ENCODE measurements at regions not wholly inside any gene's neighbourhood (a gene's known extent, or its start where the extent isn't known, plus 50 kb on each side); places are given as distances from the start of the nearest gene placed in this dataset.

GRCh38 chr18:41009926-41010325 is 945.1 kb upstream of the PIK3C3 start:
- no peak for DNase-seq (ENCODE audit: low read depth)
- in situ Hi-C loops (cut with HindIII; ENCODE audit: low pct_unique_long_range_greater_than_20kb, low sequenced_read_pairs): no loop called here

GRCh38 chr18:41004324-41004723 is 950.7 kb upstream of the PIK3C3 start:
- no peak for DNase-seq (ENCODE audit: low read depth)
- in situ Hi-C loops (cut with HindIII; ENCODE audit: low pct_unique_long_range_greater_than_20kb, low sequenced_read_pairs): no loop called here

- DNase-seq (ENCODE audit: low read depth): no peak
- in situ Hi-C loops (cut with HindIII; ENCODE audit: low pct_unique_long_range_greater_than_20kb, low sequenced_read_pairs): no loop called here
Observed at GRCh38 chr18:40995529-40995928, 959.5 kb upstream of the PIK3C3 start.

- DNase-seq (ENCODE audit: low read depth): no peak
- in situ Hi-C loops (cut with HindIII; ENCODE audit: low pct_unique_long_range_greater_than_20kb, low sequenced_read_pairs): no loop called here
Observed at GRCh38 chr18:40993363-40993762, 961.7 kb upstream of the PIK3C3 start.

- in situ Hi-C loops (cut with HindIII; ENCODE audit: low pct_unique_long_range_greater_than_20kb, low sequenced_read_pairs): no loop called here
- no peak for DNase-seq (ENCODE audit: low read depth)
Observed at GRCh38 chr18:40987581-40987980, 967.5 kb upstream of the PIK3C3 start.

GRCh38 chr18:40985436-40985835 is 969.6 kb upstream of the PIK3C3 start:
- in situ Hi-C loops (cut with HindIII; ENCODE audit: low pct_unique_long_range_greater_than_20kb, low sequenced_read_pairs): no loop called here

GRCh38 chr18:40984856-40985255 is 970.2 kb upstream of the PIK3C3 start:
- no peak for DNase-seq (ENCODE audit: low read depth)
- in situ Hi-C loops (cut with HindIII; ENCODE audit: low pct_unique_long_range_greater_than_20kb, low sequenced_read_pairs): no loop called here

More at GRCh38 chr18:40985436-40985835, 969.6 kb upstream of the PIK3C3 start:
- no peak for DNase-seq (ENCODE audit: low read depth)

GRCh38 chr18:40983835-40984234 is 971.2 kb upstream of the PIK3C3 start:
- in situ Hi-C loops (cut with HindIII; ENCODE audit: low pct_unique_long_range_greater_than_20kb, low sequenced_read_pairs): no loop called here
- no peak for DNase-seq (ENCODE audit: low read depth)

- no peak for DNase-seq (ENCODE audit: low read depth)
- in situ Hi-C loops (cut with HindIII; ENCODE audit: low pct_unique_long_range_greater_than_20kb, low sequenced_read_pairs): no loop called here
Observed at GRCh38 chr18:40980171-40980570, 974.9 kb upstream of the PIK3C3 start.

GRCh38 chr18:40976050-40976449 is 979.0 kb upstream of the PIK3C3 start:
- DNase-seq (ENCODE audit: low read depth): no peak
- in situ Hi-C loops (cut with HindIII; ENCODE audit: low pct_unique_long_range_greater_than_20kb, low sequenced_read_pairs): no loop called here

- in situ Hi-C loops (cut with HindIII; ENCODE audit: low pct_unique_long_range_greater_than_20kb, low sequenced_read_pairs): no loop called here
- no peak for DNase-seq (ENCODE audit: low read depth)
Observed at GRCh38 chr18:40974448-40974847, 980.6 kb upstream of the PIK3C3 start.

- in situ Hi-C loops (cut with HindIII; ENCODE audit: low pct_unique_long_range_greater_than_20kb, low sequenced_read_pairs): no loop called here
- no peak for DNase-seq (ENCODE audit: low read depth)
Observed at GRCh38 chr18:40962784-40963183, 992.2 kb upstream of the PIK3C3 start.

GRCh38 chr18:40957533-40958070 is 997.4 kb upstream of the PIK3C3 start:
- in situ Hi-C loops (cut with HindIII; ENCODE audit: low pct_unique_long_range_greater_than_20kb, low sequenced_read_pairs): no loop called here
- DNase-seq (ENCODE audit: low read depth): no peak

GRCh38 chr18:40956213-40956612 is 998.8 kb upstream of the PIK3C3 start:
- in situ Hi-C loops (cut with HindIII; ENCODE audit: low pct_unique_long_range_greater_than_20kb, low sequenced_read_pairs): no loop called here
- no peak for DNase-seq (ENCODE audit: low read depth)

GRCh38 chr18:40955351-40955750 is 999.7 kb upstream of the PIK3C3 start:
- no peak for DNase-seq (ENCODE audit: low read depth)

GRCh38 chr18:40949114-40949950 is 1005.7 kb upstream of the PIK3C3 start:
- DNase-seq (ENCODE audit: low read depth): no peak
- in situ Hi-C loops (cut with HindIII; ENCODE audit: low pct_unique_long_range_greater_than_20kb, low sequenced_read_pairs): no loop called here

More at GRCh38 chr18:40955351-40955750, 999.7 kb upstream of the PIK3C3 start:
- in situ Hi-C loops (cut with HindIII; ENCODE audit: low pct_unique_long_range_greater_than_20kb, low sequenced_read_pairs): no loop called here

GRCh38 chr18:40944576-40944975 is 1010.5 kb upstream of the PIK3C3 start:
- in situ Hi-C loops (cut with HindIII; ENCODE audit: low pct_unique_long_range_greater_than_20kb, low sequenced_read_pairs): no loop called here
- no peak for DNase-seq (ENCODE audit: low read depth)

GRCh38 chr18:40939656-40940515 is 1015.1 kb upstream of the PIK3C3 start:
- in situ Hi-C loops (cut with HindIII; ENCODE audit: low pct_unique_long_range_greater_than_20kb, low sequenced_read_pairs): no loop called here
- DNase-seq (ENCODE audit: low read depth): no peak

GRCh38 chr18:40938615-40939014 is 1016.4 kb upstream of the PIK3C3 start:
- no peak for DNase-seq (ENCODE audit: low read depth)
- in situ Hi-C loops (cut with HindIII; ENCODE audit: low pct_unique_long_range_greater_than_20kb, low sequenced_read_pairs): no loop called here

All from Caki2 (cell line).